NCI-H128 (cell line): ENCODE measurements at regions not wholly inside any gene's neighbourhood (a gene's known extent, or its start where the extent isn't known, plus 50 kb on each side); places are given as distances from the start of the nearest gene placed in this dataset.
"Not testable (repeated sequence)": the region's sequence is repeated elsewhere in the genome, so short reads cannot be mapped to it uniquely, and the experiment has no call there.

Source experiments
- DNase-seq: peaks from one replicate; lab custom pipeline; 2025; ENCODE audit not compliant: unreplicated experiment; lab: John Stamatoyannopoulos, UW

- no peak for DNase-seq
Measured at GRCh38 chr4:104330125-104330905, 164.4 kb downstream of the CXXC4 start.

- DNase-seq, result not testable (repeated sequence)
Measured at GRCh38 chr4:104326991-104327694, 167.6 kb downstream of the CXXC4 start.

GRCh38 chr4:104302731-104303130, 192.0 kb downstream of the CXXC4 start:
- DNase-seq, result no peak

GRCh38 chr4:104294811-104295210, 199.9 kb downstream of the CXXC4 start:
- DNase-seq, result no peak

GRCh38 chr4:104286867-104287266, 207.8 kb downstream of the CXXC4 start:
- no peak for DNase-seq

- DNase-seq, result no peak
Measured at GRCh38 chr4:104283303-104283702, 211.4 kb downstream of the CXXC4 start.

- DNase-seq, result no peak
Measured at GRCh38 chr4:104279744-104280143, 214.9 kb downstream of the CXXC4 start.

- no peak for DNase-seq
Measured at GRCh38 chr4:104272966-104273365, 221.7 kb downstream of the CXXC4 start.

- DNase-seq, result not testable (repeated sequence)
Measured at GRCh38 chr4:104269603-104270002, 225.1 kb downstream of the CXXC4 start.

GRCh38 chr4:104263100-104263499, 231.6 kb downstream of the CXXC4 start:
- DNase-seq, result no peak

GRCh38 chr4:104262678-104263077, 232.0 kb downstream of the CXXC4 start:
- DNase-seq, result no peak

GRCh38 chr4:104248726-104249125, 246.0 kb downstream of the CXXC4 start:
- no peak for DNase-seq

GRCh38 chr4:104235967-104236366, 258.7 kb downstream of the CXXC4 start:
- no peak for DNase-seq

GRCh38 chr4:104217526-104217925, 277.2 kb downstream of the CXXC4 start:
- no peak for DNase-seq

GRCh38 chr4:104211657-104212056, 283.0 kb downstream of the CXXC4 start:
- no peak for DNase-seq

- DNase-seq, result no peak
Measured at GRCh38 chr4:104210420-104210819, 284.3 kb downstream of the CXXC4 start.

GRCh38 chr4:104206784-104207183, 287.9 kb downstream of the CXXC4 start:
- no peak for DNase-seq

- DNase-seq, result no peak
Measured at GRCh38 chr4:104205116-104205515, 289.6 kb downstream of the CXXC4 start.

GRCh38 chr4:104188301-104188700, 306.4 kb downstream of the CXXC4 start:
- no peak for DNase-seq

GRCh38 chr4:104169437-104169836, 325.3 kb downstream of the CXXC4 start:
- DNase-seq, result no peak

GRCh38 chr4:104166749-104167148, 327.9 kb downstream of the CXXC4 start:
- DNase-seq, result no peak

- DNase-seq, result no peak
Measured at GRCh38 chr4:104163820-104164219, 330.9 kb downstream of the CXXC4 start.
